ENCODE measurements at regions not wholly inside any gene's neighbourhood (a gene's known extent, or its start where the extent isn't known, plus 50 kb on each side); places are given as distances from the start of the nearest gene placed in this dataset.
"Not testable (repeated sequence)": the region's sequence is repeated elsewhere in the genome, so short reads cannot be mapped to it uniquely, and the experiment has no call there.

DNA sequence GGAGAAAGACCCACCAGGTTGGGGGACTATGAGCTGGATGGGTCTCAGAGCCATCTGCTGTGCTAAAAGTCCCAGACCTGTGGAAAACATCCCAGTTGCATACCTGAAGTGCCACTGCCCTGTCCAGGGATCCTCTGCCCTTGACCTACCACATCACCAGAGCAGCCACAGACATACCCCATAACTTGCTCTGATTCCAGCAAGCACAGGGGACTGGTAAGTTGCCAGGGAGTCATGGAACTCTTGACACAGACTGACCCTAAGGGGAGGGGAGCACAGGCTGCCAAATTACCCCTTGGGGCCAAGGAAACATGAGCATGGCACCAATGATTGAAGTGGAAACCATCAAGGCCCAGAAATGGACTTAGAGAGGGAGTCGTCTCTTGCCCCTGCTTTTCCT, 1335.1 kb upstream of the ALCAM start:
- Histone ChIP-seq H3K4me1 (no peaks in the 10 kb centered on the region), H3K36me3 (ENCODE audit: insufficient read depth in 1 of 2, low read depth in 1 of 2) (no peaks in the 10 kb centered on the region), H3K9me3 (no peaks in the 10 kb centered on the region), H3K27me3 (ENCODE audit: insufficient read depth in 3 of 3, low read length in 2 of 3) (no peaks in the 10 kb centered on the region), H3K4me3 (no peak overlapping the region), H3K27ac (no peak overlapping the region)
- no peak for DNase-seq
- TF ChIP-seq, protein P1, sequence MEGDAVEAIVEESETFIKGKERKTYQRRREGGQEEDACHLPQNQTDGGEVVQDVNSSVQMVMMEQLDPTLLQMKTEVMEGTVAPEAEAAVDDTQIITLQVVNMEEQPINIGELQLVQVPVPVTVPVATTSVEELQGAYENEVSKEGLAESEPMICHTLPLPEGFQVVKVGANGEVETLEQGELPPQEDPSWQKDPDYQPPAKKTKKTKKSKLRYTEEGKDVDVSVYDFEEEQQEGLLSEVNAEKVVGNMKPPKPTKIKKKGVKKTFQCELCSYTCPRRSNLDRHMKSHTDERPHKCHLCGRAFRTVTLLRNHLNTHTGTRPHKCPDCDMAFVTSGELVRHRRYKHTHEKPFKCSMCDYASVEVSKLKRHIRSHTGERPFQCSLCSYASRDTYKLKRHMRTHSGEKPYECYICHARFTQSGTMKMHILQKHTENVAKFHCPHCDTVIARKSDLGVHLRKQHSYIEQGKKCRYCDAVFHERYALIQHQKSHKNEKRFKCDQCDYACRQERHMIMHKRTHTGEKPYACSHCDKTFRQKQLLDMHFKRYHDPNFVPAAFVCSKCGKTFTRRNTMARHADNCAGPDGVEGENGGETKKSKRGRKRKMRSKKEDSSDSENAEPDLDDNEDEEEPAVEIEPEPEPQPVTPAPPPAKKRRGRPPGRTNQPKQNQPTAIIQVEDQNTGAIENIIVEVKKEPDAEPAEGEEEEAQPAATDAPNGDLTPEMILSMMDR (IDR thresholded peaks at IDR 0.05) = no peak
- ATAC-seq = no peak
- intact Hi-C loops (cut with DNase I) = no loop called here
- WGBS, 3 donors = 79 to 93% (median 79%) methylated on average over 1 of the region's 1 CpG

DNA sequence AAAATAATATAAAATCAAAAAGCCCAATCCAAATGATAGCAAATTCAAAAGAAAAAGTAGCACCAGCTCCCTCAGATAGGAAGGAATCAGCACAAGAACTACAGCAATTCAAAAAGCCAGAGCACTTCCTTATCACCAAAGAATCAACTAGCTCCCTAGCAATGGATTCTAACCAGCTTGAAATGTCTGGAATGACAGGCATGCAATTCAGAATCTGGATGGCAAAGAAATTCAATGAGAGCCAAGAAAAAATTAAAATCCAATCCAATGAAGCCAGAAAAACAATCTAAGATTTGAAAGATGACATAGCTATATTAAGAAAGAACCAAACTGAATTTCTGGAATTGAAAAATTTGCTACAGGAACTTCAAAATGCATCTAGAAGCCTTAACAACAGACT, 1334.4 kb upstream of the ALCAM start:
- Histone ChIP-seq H3K27me3 (ENCODE audit: insufficient read depth in 3 of 3, low read length in 2 of 3) (no peaks in the 10 kb centered on the region), H3K36me3 (ENCODE audit: insufficient read depth in 1 of 2, low read depth in 1 of 2) (no peaks in the 10 kb centered on the region), H3K9me3 (no peaks in the 10 kb centered on the region), H3K27ac (no peak overlapping the region), H3K4me1 (no peaks in the 10 kb centered on the region), H3K4me3 (no peak overlapping the region)
- intact Hi-C loops (cut with DNase I) = no loop called here
- TF ChIP-seq, protein P1 (IDR thresholded peaks at IDR 0.05) = no peak
- ATAC-seq (no peak), DNase-seq (no peak)

DNA sequence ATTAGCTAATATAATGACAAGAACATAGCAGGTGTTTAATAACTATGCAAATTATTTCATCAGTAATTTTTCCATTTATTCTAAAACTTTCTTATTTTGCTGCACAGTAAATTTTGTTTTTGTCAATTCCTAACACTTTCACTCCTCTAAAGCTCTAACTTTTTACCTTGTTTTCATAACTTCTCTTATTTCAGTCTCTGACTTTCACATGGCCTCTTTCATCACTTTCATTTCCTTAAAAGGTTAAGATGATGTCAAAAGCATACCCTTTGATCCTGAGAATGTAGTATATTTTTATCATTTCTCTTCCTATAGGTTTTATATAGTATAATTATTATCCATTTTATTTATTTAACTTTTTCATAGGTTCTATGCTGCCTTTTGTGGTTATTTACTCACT, 1325.8 kb upstream of the ALCAM start:
- no peak for ATAC-seq
- no peaks in the 10 kb centered on the region for H3K36me3 ChIP-seq (ENCODE audit: insufficient read depth in 1 of 2, low read depth in 1 of 2)
- no peaks in the 10 kb centered on the region for H3K27me3 ChIP-seq (ENCODE audit: insufficient read depth in 3 of 3, low read length in 2 of 3)
- no peak overlapping the region for H3K27ac ChIP-seq
- H3K9me3 ChIP-seq = peaks cover 5% of the 10 kb centered on the region
- TF ChIP-seq, protein P1 (IDR thresholded peaks at IDR 0.05) = no peak
- intact Hi-C loops (cut with DNase I) = no loop called here
- no peaks in the 10 kb centered on the region for H3K4me1 ChIP-seq
- no peak for DNase-seq
- H3K4me3 ChIP-seq = no peak overlapping the region

DNA sequence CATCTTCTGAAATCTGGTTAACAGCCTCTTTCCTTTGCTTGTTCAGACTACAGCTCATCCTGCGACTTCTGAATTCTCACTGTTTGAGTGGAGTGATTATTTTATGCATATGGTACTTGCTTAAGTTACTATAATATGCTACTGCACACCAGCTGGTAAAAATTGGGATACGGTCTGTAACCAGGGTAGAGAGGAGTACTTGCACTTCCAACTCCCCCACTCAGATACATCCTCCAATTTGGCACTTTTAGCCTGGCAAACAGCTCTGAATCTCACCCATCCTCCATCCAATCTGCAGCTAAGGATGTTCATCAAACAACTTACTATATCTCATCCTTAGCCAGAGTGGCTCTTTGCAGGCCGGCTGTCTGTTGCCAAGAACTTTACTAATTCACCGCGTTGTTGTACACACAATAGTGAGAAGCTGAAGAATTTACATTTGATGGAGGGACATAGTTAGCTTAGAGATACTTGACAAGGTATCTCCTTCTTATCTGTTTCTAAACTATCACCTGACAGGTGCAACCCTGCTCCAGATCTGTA, 1323.6 kb upstream of the ALCAM start:
- WGBS, 3 donors = 84 to 90% (median 85%) methylated on average over 5 of the region's 5 CpGs
- ATAC-seq; H3K9me3 ChIP-seq; intact Hi-C loops (cut with DNase I); H3K4me3 ChIP-seq; DNase-seq; H3K4me1 ChIP-seq; H3K36me3 ChIP-seq (ENCODE audit: insufficient read depth in 1 of 2, low read depth in 1 of 2); H3K27me3 ChIP-seq (ENCODE audit: insufficient read depth in 3 of 3, low read length in 2 of 3); H3K27ac ChIP-seq: not testable (repeated sequence)

DNA sequence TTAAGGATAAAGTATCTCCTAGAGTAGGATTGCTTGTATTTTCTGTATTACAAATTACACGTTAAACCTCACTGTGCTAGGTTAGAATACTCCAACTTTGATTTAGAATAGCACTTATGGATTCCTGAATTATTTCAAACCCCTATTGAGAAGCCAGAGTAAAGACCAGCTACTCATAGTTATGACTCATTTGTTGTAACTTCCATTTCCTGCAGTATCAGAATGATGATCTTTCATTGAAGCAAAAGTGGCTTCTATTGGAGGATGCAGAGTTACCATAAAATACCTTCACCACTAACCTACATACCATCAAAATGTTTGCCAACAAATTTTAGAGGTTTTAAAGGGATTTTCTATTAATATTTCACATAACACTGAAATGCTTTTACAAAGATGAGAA, 1322.7 kb upstream of the ALCAM start:
- DNase-seq (no peak), ATAC-seq (no peak)
- WGBS, 3 donors = 76 to 85% (median 82%) methylated on average over 1 of the region's 1 CpG
- TF ChIP-seq, protein P1 (IDR thresholded peaks at IDR 0.05) = no peak
- Histone ChIP-seq H3K27me3 (ENCODE audit: insufficient read depth in 3 of 3, low read length in 2 of 3) (no peaks in the 10 kb centered on the region), H3K27ac (no peak overlapping the region), H3K4me3 (no peak overlapping the region), H3K4me1 (no peaks in the 10 kb centered on the region), H3K9me3 (peaks cover 3% of the 10 kb centered on the region), H3K36me3 (ENCODE audit: insufficient read depth in 1 of 2, low read depth in 1 of 2) (no peaks in the 10 kb centered on the region)
- intact Hi-C loops (cut with DNase I) = no loop called here

Measured in psoas muscle (tissue), 7 donors.